Globus pallidus (tissue), 1 donor: ENCODE measurements at regions not wholly inside any gene's neighbourhood (a gene's known extent, or its start where the extent isn't known, plus 50 kb on each side); places are given as distances from the start of the nearest gene placed in this dataset.

Source experiments
- DNase-seq: peaks from one replicate; pipeline ENCODE4 v3.0.0-alpha.2; 2015; ENCODE audit warnings: low spot score

- DNase-seq, result no peak
Measured at GRCh38 chr4:41427931-41428600, 109.9 kb upstream of the LIMCH1 start.

- no peak for DNase-seq
Measured at GRCh38 chr4:41428601-41429279, 109.2 kb upstream of the LIMCH1 start.

- no peak for DNase-seq
Measured at GRCh38 chr4:41429280-41429669, 108.7 kb upstream of the LIMCH1 start.

- DNase-seq, result no peak
Measured at GRCh38 chr4:41430792-41431191, 107.2 kb upstream of the LIMCH1 start.

- DNase-seq, result no peak
Measured at GRCh38 chr4:41431276-41431675, 106.7 kb upstream of the LIMCH1 start.

GRCh38 chr4:41432219-41432618, 105.7 kb upstream of the LIMCH1 start:
- no peak for DNase-seq

GRCh38 chr4:41432881-41433280, 105.1 kb upstream of the LIMCH1 start:
- DNase-seq, result no peak

- DNase-seq, result no peak
Measured at GRCh38 chr4:41433361-41433760, 104.6 kb upstream of the LIMCH1 start.

GRCh38 chr4:41435510-41435909, 102.4 kb upstream of the LIMCH1 start:
- DNase-seq, result no peak

- no peak for DNase-seq
Measured at GRCh38 chr4:41436419-41436818, 101.5 kb upstream of the LIMCH1 start.

GRCh38 chr4:41437111-41437536, 100.8 kb upstream of the LIMCH1 start:
- no peak for DNase-seq

GRCh38 chr4:41438931-41439297, 99.0 kb upstream of the LIMCH1 start:
- DNase-seq, result no peak

GRCh38 chr4:41442810-41443209, 95.1 kb upstream of the LIMCH1 start:
- DNase-seq, result no peak

- DNase-seq, result no peak
Measured at GRCh38 chr4:41443340-41444079, 94.4 kb upstream of the LIMCH1 start.

GRCh38 chr4:41446391-41446790, 91.6 kb upstream of the LIMCH1 start:
- no peak for DNase-seq

- no peak for DNase-seq
Measured at GRCh38 chr4:41446981-41447725, 90.8 kb upstream of the LIMCH1 start.

GRCh38 chr4:41448934-41449333, 89.0 kb upstream of the LIMCH1 start:
- no peak for DNase-seq

- DNase-seq, result no peak
Measured at GRCh38 chr4:41451961-41452360, 86.0 kb upstream of the LIMCH1 start.

GRCh38 chr4:41452484-41453225, 85.3 kb upstream of the LIMCH1 start:
- no peak for DNase-seq

- DNase-seq, result no peak
Measured at GRCh38 chr4:41454423-41454822, 83.5 kb upstream of the LIMCH1 start.

- no peak for DNase-seq
Measured at GRCh38 chr4:41455206-41455605, 82.8 kb upstream of the LIMCH1 start.
